Glutamatergic neuron (in vitro differentiated cells): ENCODE measurements at regions not wholly inside any gene's neighbourhood (a gene's known extent, or its start where the extent isn't known, plus 50 kb on each side); places are given as distances from the start of the nearest gene placed in this dataset.

Experiments used
- DNase-seq: peaks from one replicate; pipeline ENCODE4 v3.0.0; 2022
- H3K27ac Mint-ChIP-seq: one replicate; pipeline ENCODE4 v1.8.0; 2020; ENCODE audit warnings: mild to moderate bottlenecking, mixed read lengths, inconsistent platforms; ENCODE audit not compliant: unreplicated experiment
- H3K27me3 Mint-ChIP-seq: one replicate; pipeline ENCODE4 v1.8.0; 2020; ENCODE audit warnings: mild to moderate bottlenecking, moderate library complexity, mixed read lengths, inconsistent platforms; ENCODE audit not compliant: unreplicated experiment
- H3K36me3 Mint-ChIP-seq: one replicate; pipeline ENCODE4 v1.8.0; 2020; ENCODE audit warnings: mild to moderate bottlenecking, mixed read lengths, inconsistent platforms; ENCODE audit not compliant: unreplicated experiment
- H3K4me1 Mint-ChIP-seq: one replicate; pipeline ENCODE4 v1.8.0; 2020; ENCODE audit warnings: mild to moderate bottlenecking, low read depth, mixed read lengths, inconsistent platforms; ENCODE audit not compliant: unreplicated experiment
- H3K4me3 Mint-ChIP-seq: one replicate; pipeline ENCODE4 v1.8.0; 2020; ENCODE audit warnings: mild to moderate bottlenecking, mixed read lengths, inconsistent platforms; ENCODE audit not compliant: unreplicated experiment
- H3K9me3 Mint-ChIP-seq: one replicate; pipeline ENCODE4 v1.8.0; 2020; ENCODE audit warnings: mild to moderate bottlenecking, moderate library complexity, mixed read lengths, inconsistent platforms; ENCODE audit not compliant: unreplicated experiment
- CTCF ChIP-seq: fragments of 200-600 bp; sonication (generic); IDR thresholded peaks from one replicate; pipeline ENCODE4 v1.5.0; 2021; ENCODE audit not compliant: partially characterized antibody, unreplicated experiment

- Mint-ChIP-seq H3K9me3 (peaks cover 2% of the 10 kb centered on the region), H3K4me3 (no peak overlapping the region), H3K27ac (no peak overlapping the region), H3K36me3 (no peaks in the 10 kb centered on the region), H3K27me3 (peaks cover 3% of the 10 kb centered on the region), H3K4me1 (peaks cover 16% of the 10 kb centered on the region)
- DNase-seq = no peak
- no peak for TF ChIP-seq CTCF
Observed at GRCh38 chr9:1456301-1457024, 406.3 kb downstream of the DMRT2 start.

- Mint-ChIP-seq H3K4me1 (peaks cover 16% of the 10 kb centered on the region), H3K4me3 (no peak overlapping the region), H3K9me3 (peaks cover 2% of the 10 kb centered on the region), H3K27ac (no peak overlapping the region), H3K27me3 (peaks cover 3% of the 10 kb centered on the region), H3K36me3 (no peaks in the 10 kb centered on the region)
- no peak for DNase-seq
- no peak for TF ChIP-seq CTCF
Observed at GRCh38 chr9:1457460-1457859, 407.3 kb downstream of the DMRT2 start.

- Mint-ChIP-seq H3K27me3 (peaks cover 3% of the 10 kb centered on the region), H3K36me3 (no peaks in the 10 kb centered on the region), H3K9me3 (peaks cover 2% of the 10 kb centered on the region), H3K4me1 (peaks cover 16% of the 10 kb centered on the region), H3K4me3 (no peak overlapping the region), H3K27ac (no peak overlapping the region)
- no peak for DNase-seq
- no peak for TF ChIP-seq CTCF
Observed at GRCh38 chr9:1458503-1458902, 408.3 kb downstream of the DMRT2 start.

- Mint-ChIP-seq H3K27me3 (peaks cover 3% of the 10 kb centered on the region), H3K4me3 (no peak overlapping the region), H3K36me3 (no peaks in the 10 kb centered on the region), H3K9me3 (peaks cover 2% of the 10 kb centered on the region), H3K27ac (peak overlapping the region; percentile 67), H3K4me1 (peaks cover 14% of the 10 kb centered on the region)
- DNase-seq = no peak
- TF ChIP-seq CTCF = peak; percentile 66
Observed at GRCh38 chr9:1460143-1460769, 410.1 kb downstream of the DMRT2 start.

GRCh38 chr9:1461812-1462211 is 411.7 kb downstream of the DMRT2 start:
- no peak overlapping the region for H3K27ac Mint-ChIP-seq
- H3K4me3 Mint-ChIP-seq = no peak overlapping the region
- peaks cover 6% of the 10 kb centered on the region for H3K4me1 Mint-ChIP-seq
- DNase-seq = no peak
- no peak for TF ChIP-seq CTCF
- H3K27me3 Mint-ChIP-seq = peaks cover 3% of the 10 kb centered on the region
- peaks cover 2% of the 10 kb centered on the region for H3K9me3 Mint-ChIP-seq
- H3K36me3 Mint-ChIP-seq = no peaks in the 10 kb centered on the region
